HG03354 (cell line): ENCODE measurements at regions not wholly inside any gene's neighbourhood (a gene's known extent, or its start where the extent isn't known, plus 50 kb on each side); places are given as distances from the start of the nearest gene placed in this dataset.

Experiments used
- ATAC-seq: cut with Tn5 transposase; IDR thresholded peaks from one replicate; pipeline ENCODE4 v1.9.1; 2021; ENCODE audit warnings: mild to moderate bottlenecking; ENCODE audit not compliant: unreplicated experiment, poor library complexity, severe bottlenecking

DNA sequence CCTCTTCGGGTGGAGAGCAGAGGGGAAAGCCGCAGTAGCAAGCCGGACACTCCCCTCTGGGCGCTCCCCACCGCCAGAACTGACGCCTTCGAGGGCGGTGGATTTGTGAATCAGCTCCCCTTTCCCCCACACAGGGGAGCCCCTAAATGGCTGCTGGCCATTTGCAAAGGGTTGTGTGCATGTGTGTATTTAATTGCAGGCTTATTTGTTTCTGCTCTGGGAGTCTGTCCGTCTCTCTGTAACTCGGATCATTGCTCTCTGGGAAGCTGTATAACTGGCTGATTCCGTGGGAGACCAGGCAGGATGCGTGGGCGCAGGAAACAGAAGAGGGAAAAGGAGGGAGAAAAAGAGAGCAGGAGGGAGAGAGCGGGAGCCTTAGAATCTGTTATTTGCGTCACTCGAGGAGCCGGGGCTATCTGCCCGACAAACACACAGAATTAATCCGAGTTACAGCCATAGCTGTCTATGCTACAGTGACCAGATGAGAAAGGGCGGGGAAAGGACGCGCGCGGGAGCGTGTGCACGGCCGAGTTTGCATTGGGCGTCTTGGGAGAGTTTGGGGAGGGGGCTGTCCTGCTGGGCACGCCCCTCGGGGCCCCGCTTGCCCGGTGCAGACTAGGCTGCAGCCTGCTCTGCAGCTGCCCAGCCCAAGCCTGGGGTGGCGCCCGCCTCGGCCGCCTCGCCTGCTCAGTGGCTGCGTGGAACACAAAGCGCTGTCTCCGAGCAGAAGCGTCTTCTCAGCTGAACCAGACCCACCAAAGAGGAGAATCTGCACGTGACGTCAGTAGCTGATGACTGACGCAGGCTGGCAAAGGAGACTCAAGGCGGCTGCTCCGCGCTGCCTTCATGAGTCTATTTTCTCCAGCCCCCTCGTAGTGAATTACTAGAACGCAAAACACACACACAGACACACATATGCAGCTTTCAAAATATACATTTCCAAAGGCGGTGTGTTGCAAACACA lies 105.3 kb upstream of the HSD17B12 start:
- no peak for ATAC-seq

- no peak for ATAC-seq
These were observed 104.6 kb upstream of the HSD17B12 start for GRCh38 chr11:43575913-43576310.

GRCh38 chr11:43576320-43576802 lies 104.2 kb upstream of the HSD17B12 start:
- ATAC-seq: no peak

GRCh38 chr11:43576803-43577521 lies 103.6 kb upstream of the HSD17B12 start:
- ATAC-seq: no peak

DNA sequence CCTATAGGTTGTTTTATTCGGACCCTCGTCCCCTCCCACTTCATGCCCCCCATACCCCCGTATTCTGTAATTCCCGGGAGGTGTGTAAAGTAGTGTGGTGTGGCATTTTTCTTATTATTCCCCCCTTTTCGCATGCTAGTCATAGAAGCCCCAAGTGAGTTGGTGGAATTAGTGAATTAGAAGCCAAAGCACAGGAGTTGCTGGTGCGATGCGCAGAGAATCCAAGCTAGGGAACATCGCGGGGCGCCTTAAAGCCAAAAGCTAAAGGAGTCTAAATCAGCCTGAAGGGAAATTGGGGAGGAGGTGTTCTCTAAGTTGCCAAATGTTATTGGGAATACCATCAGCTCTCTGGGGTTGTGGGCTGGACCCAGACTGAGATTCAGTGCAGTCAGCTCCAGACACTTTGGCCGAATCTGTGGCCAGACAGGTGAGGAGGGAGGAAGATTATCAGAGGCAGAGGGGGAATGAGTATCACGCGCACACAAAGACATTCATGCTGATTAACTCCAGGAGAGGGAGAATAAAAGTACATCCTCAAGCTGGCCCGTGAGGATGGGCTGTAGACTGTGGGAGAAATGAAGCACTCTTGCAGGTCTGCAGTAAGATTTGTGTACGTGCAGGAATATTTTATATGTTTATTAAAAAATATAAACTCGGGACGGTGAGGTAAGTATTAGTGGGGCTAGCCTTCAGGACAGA lies 102.8 kb upstream of the HSD17B12 start:
- no peak for ATAC-seq

DNA sequence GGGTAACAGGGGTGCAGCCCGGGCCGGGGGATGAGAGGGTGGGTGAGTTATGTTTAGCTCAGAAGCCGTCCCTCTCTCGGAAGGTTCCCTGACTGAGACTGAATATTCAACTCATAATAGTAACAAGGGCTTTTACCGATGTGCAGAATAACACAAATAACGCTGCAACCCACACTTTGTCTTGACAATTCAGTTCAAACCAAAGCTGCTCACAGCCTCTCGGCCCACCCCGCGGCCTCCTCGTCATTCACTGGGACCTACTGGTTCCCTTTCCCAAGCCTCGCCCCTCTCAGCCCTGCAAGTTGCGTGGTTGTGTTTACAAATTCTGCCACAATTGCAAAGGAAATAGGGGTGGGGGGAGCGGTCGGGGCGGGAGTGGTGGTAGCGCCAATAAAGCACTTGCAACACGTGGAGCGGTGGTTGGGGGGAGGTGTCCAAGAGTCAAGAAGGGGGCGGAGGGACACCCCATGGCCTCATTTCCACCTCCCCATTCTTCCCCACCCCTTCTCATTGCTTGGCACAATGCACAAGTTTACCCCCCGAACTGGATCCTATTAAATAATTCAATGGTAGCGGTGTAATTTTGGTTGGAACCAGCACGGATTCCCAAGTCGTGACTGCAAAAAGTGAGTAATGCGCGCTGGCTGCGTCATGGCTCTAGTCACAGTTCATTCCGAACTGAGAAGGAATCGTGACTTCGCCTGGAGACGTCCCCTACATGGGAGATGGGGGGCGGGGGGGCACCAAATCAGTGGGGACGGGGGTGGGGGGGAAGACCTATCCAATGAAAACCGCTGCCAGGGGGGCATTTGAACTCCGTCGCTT lies 102.0 kb upstream of the HSD17B12 start:
- no peak for ATAC-seq

- peak; percentile 43 for ATAC-seq
These were observed 101.2 kb upstream of the HSD17B12 start for GRCh38 chr11:43579171-43579918.

DNA sequence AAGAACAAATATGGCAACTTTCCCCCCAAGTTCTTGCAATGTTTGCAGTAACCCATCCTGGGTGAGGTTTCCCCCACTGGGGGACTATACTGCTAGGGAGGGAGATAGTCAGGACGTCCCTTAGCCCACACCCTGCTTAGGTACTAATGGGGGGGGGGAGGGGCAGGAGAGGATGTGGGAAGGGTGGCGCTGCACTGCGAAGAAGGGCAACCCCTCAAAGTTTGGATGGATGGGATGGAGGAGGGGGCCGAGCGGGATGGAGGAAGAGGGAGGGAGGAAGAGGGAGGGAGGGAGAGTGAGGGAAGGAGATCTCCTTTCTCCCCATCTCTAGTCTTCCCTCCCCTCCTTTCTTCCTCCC lies 100.6 kb upstream of the HSD17B12 start:
- ATAC-seq: no peak

GRCh38 chr11:43580735-43581369 lies 99.7 kb upstream of the HSD17B12 start:
- ATAC-seq: no peak

GRCh38 chr11:43581370-43582023 lies 99.0 kb upstream of the HSD17B12 start:
- ATAC-seq: no peak

DNA sequence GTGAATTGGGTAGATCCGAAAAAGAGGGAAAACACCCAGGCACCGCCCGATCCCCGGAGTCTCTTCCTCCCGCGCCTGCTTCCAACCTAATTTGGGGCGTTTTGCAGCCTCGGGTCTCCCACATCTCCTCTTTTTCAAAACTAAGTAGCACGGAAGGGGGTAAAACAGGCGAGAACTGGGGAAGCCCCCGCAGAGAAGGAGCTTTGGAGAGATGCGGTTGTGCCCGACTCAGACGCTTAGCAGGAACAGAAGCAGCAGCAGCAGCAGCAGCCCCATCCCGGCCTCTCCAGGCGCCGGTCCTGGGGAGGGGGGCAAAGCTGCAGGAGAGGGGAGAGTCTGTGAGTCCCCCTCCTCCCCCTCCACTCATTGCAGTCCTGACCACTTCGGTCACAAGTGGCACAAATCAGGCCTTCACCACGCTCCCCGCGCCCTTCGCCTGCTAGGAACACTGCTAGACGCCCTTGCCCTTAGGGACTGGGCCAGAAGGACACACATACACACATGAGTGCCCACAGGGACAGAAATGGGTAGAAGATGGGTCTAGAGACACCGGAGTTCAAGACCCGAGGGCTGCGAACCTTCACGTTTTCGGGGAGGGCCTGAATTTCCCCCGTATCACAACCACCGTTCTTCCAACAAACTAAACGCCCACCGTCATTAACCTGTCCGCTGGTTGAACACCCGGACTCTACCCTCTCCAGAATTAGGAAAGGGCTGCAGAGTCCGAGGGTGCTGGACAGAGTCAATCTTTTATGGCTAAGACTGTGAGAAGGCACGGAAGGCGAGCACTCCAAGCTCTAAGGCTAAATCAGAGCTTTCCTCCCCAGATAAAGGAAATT lies 98.3 kb upstream of the HSD17B12 start:
- no peak for ATAC-seq

DNA sequence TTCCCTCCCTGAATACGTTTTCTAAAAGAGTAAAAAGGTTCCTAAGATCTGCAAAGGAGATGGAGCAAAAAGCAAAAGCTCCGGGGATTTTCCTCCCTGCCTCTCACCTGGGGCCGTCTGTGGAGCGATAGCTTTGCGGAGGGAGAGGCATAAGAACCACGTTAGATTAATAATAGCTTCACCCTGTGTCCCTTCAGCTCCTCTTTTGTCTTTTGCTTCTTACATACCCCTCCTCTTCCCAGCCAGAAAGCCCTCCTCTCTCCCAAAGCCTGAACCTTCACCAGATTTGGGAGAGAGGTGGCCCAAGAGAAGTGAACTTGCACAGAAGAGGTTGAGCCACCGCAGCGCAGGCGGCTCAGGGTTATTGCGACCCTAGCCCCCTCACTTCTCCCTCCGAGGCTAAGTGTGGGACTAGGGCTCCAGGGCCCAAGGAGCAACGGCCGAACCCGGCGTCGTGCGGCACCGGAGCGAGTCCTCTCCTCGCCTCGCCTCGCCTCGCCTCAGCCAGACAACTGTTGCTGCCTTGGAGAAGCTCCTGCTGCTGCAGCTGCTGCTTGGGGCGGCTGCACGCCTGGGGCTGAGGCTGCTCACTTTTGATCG lies 97.6 kb upstream of the HSD17B12 start:
- no peak for ATAC-seq

DNA sequence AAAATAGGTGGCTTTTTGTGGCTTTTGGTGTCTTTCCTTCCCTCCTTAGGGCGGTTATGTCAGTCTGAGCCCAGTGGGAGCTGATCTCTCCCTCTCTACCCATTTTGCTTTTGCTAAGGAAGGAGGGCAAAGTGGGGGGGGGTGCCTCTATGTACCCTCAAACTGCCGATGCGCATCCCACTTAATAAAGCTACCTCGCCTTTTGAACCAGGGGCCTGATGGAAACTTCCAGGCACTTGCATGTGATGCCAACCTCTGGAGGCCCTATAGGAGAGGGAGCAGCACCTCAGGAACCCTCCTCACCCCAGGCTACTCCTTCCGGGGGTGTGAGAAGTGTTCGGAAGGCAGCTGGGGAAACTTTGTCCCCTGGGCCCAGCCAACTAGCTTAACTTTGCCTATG lies 97.0 kb upstream of the HSD17B12 start:
- no peak for ATAC-seq

DNA sequence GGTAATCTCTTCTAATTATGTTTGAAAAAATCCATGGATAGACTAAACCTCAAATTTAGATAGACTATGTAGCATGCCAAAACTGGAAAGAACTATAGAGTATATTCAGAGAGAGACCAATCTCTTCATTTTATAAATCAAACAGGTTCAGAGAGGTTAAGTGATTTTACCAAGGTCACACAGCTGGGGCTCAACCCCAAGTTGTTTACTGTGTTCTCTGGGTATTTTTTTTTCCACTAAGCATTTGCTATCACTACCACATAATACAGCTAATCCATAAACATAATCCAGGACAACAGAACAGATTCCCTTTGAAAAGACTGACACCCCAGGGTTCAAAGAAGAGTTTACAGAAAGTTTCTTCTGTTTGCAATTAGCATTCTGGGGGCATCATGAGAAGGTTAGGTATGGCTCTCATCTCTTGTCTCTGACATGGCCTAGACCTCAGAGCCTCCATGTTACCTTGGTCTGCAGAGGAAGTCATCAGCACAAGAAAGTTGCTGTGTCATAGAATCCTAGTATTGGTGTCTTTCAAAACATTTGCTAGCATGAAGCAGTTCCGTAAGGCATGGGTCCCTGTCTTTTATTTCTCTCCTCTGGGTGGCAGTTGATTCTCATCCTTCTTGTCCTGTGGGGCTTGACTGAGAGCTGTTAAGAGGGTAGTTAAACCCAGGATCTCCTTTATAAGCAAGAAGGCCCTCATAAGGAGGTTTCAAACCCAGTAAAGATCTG lies 94.5 kb upstream of the HSD17B12 start:
- ATAC-seq: no peak

GRCh38 chr11:43589601-43590250 lies 90.8 kb upstream of the HSD17B12 start:
- no peak for ATAC-seq

DNA sequence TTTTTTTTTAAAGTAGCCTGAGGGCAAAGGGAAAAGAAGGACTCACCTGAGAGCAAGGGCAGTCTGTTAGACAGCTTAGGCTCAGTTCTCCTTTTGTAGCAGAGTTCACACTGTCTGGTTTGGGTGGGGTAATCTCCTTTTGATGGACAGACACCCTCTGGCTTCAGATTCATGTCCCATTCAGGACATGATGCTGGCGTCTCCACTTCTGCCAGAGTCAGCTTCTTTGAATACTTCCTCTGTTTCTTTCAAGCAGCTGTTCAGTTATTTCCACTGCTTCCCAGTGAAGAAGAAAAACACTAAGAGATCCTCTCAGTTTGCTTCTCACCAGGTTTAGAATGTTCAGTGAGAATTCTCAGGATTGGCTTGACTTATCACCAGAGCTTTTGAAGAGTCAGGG lies 79.0 kb upstream of the HSD17B12 start:
- no peak for ATAC-seq
